Hematopoietic multipotent progenitor cell treated with erythropoietin and hydrocortisone succinate and interleukin-3 and kit ligand, for 8 days (in vitro differentiated cells): ENCODE measurements at regions not wholly inside any gene's neighbourhood (a gene's known extent, or its start where the extent isn't known, plus 50 kb on each side); places are given as distances from the start of the nearest gene placed in this dataset.

Source experiments
- DNase-seq: peaks from one replicate; pipeline ENCODE4 v3.0.0-alpha.2; 2015

- no peak for DNase-seq
Observed at GRCh38 chr6:165871571-165871970, 208.5 kb upstream of the PDE10A start.

DNA sequence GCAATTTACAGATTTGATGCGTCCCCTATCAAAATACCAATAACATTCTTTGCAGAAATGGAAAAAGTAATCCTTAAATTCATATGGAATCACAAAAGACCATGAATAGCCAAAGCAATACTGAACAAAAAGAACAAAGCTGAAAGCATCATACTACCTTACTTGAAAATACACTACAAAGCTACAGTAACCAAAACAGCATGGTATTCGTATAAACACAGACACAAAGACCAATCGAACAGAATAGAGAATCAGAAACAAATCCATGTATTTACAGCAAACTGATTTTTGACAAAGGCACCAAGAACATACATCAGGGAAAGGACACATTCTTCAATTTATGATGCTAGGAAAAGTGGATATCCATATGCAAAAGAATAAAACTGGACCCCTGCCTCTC lies 206.5 kb upstream of the PDE10A start:
- DNase-seq: no peak

GRCh38 chr6:165864925-165865324 lies 201.9 kb upstream of the PDE10A start:
- no peak for DNase-seq

- DNase-seq: no peak
Observed at GRCh38 chr6:165864218-165864617, 201.2 kb upstream of the PDE10A start.

DNA sequence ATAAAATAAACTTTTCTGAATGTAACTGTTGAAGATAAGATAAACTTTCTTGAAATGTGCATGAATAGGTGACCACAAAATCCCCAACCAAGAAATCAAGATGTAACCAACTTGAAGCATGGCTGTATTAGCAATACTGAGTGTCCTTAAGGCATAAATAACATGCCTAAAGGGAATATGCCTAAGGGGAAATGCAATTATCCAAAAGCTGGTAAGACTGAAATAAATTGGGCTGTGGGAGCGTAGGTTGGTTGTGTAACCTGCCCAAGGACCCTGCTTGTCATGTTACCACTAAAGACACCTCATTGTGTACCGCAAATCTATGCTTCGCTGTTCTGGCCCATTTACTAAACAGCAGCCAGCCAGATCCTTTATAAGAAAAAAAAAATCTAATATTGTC lies 200.8 kb upstream of the PDE10A start:
- DNase-seq: no peak

- no peak for DNase-seq
Observed at GRCh38 chr6:165862813-165863212, 199.8 kb upstream of the PDE10A start.

GRCh38 chr6:165861226-165861625 lies 198.2 kb upstream of the PDE10A start:
- DNase-seq: no peak

- no peak for DNase-seq
Observed at GRCh38 chr6:165858586-165858985, 195.5 kb upstream of the PDE10A start.

GRCh38 chr6:165855856-165856255 lies 192.8 kb upstream of the PDE10A start:
- no peak for DNase-seq

DNA sequence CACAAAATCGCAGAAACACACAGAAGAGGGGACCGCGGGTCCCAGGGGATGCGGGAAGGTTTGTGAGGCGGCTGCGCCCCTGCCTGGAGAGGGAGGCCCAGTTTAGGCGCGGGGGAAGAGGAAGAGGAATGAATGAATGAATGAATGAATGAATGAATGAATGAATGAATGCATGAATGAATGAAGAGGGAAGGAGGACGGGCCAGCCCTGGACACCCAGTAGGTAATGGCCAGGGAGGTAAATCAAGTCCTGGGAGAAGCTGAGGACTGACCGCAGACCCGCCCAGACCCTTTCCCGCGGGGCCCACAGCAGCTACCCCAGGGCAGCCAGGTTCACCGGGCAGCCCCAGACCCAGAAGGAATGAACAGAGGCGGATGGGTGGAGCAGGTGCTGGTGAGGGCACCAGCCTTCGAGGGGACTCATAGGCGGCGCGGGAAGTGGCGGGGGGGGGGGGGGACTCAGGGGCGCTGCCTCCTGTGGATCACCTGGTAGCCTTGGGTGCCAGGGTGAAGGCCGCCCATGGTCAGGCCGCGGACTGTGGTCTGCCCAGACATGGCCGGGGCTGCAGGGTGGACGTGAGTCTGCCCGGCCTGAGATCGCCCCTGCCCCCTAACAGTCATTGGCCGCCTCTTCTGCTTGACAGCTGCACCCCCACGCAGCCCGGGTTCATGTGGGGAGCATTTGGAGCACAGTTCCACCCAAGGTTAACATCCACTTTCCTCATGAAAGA lies 192.0 kb upstream of the PDE10A start:
- DNase-seq: no peak

DNA sequence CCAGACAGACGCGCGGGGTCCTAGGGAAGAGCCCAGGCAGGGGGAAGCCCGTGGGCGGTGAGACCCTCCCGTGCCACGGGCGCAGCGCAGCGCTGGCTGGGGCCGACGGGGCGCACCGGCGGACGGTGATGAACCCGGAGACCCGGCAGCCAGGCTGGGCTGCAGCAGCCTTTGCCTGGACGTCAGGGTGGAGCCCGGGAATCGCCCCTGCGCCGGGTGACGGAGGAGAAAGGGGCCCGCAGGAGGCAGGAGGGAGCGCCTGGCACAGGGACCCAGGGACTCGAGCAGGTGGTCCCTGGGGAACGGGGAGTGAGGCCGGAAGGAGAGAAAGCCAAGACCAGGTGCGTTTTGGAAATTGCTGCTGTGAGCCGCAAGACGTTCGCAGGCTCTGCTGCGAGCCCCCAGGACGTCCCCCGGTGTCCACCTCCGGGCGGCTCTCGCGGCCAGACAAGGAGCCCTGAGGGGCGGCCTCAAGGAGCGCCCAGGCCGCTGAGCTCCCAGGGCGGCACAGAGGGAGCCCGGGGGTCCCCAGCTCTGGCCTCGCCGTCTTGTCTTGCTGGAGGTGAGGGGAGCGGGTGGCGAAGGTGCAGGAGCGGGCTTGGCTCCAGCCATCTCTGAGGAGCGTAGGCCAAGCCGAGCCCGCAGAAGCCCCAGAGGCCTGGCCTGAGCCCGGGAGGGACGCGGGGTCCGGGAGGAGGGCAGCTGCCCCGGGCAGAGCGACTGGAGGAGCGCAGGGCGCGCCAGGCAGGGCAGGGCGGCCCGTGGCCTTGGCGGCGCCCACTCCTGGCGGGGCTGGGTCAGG lies 191.2 kb upstream of the PDE10A start:
- no peak for DNase-seq

DNA sequence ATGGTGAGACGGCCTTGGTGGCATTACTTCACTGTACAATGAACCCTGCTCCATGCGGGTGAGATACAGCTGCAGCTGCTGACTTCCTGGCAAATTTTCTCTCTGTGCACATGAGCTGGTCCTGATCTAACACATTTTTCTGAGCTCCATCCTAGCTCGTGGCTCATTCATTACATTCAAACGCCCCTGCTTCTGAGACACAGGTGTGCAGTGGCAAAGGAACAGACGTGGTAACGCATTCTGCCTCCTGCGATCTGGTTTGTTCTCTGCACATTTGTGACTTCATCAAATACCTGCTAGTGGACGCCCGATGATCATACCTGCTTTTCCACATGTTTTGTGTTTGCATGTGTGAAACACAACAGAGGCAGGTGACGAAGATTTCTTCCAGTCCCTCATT lies 189.6 kb upstream of the PDE10A start:
- DNase-seq: no peak

DNA sequence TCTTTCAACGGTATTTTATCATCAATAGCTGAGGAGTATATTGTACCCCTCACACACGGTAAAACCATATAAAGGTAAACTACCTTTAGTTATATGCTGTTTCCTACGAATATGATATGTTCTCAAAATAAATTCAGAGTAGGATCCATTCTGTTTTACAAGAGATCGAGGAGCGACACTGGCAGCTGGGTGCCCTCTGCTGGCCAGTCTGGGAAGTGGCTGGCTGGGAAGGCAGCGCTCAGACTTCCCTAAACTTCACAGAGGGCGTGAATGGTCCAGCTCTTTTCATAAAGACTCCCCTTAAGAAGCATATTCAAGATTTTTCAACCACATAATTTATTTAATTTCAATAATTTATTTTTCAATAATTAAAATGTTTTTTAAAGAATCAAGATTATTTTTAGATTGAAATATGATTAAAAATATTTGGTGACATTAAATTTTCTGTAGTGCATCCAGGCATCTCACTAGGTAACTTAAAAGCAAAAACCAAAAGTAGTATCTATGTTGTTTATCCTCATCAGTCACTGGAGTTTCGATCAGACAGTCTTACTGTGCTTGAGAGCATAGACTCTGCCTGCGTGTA lies 187.5 kb upstream of the PDE10A start:
- DNase-seq: peak; percentile 35

GRCh38 chr6:165849534-165850430 lies 186.7 kb upstream of the PDE10A start:
- DNase-seq: no peak

GRCh38 chr6:165848086-165848426 lies 185.0 kb upstream of the PDE10A start:
- DNase-seq: no peak

DNA sequence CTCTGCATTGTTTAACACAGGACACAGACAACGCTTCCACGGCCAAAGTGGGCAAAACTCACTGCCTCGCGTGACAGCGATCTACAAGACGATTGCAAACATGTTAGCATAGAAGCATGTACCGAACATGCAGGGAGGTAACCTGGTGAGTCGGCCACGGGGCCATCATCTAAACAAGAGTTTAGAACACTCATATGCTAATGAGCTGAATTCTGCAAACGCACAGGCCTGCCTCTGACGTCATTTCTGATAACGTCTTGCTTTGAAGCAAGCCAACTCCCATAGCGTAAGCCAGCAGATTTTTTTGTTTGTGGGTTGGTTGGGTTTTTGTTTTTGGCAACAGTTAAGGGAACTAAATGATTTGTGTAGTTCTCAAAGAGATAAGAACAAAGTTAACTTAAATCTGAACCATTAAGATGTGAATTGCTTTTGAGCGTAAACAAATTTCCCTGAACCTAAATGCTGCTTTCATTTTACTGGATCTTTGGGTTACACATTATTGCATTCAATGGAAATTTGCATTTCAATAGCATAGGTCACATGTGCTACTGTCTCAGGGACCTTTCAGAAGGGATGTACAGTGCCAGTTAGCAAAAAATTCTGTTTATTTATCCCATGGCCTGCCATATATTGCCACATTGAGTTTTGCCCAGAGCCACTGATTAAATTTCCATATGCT lies 184.5 kb upstream of the PDE10A start:
- no peak for DNase-seq

GRCh38 chr6:165846123-165846966 lies 183.3 kb upstream of the PDE10A start:
- no peak for DNase-seq

- DNase-seq: no peak
Observed at GRCh38 chr6:165845493-165845892, 182.5 kb upstream of the PDE10A start.

DNA sequence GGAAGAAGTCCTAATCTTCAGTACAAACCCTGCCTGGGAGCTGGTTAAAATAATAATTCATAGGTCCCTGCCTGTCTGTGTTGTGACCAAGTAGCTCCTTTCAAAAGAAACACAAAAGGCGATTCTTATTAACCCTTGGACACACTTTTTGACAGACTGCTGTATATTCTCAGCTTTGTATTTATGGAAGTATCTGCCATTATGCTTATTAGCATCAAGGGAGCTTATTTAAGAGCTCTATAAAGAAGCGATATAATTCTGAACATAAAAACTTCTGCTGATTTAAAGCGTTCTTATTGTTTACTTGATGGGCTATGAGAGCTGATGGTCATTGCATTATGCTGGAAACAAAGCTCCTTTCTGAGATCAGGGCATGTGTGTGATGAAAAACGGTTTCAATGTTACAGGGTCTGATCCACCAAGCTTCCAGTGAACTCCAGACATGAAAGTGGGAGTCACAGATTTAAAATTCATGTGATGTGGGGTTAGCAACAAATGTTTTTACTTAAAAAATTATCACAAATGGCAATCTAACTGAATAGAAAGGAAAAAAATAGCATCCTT lies 181.8 kb upstream of the PDE10A start:
- DNase-seq: no peak

DNA sequence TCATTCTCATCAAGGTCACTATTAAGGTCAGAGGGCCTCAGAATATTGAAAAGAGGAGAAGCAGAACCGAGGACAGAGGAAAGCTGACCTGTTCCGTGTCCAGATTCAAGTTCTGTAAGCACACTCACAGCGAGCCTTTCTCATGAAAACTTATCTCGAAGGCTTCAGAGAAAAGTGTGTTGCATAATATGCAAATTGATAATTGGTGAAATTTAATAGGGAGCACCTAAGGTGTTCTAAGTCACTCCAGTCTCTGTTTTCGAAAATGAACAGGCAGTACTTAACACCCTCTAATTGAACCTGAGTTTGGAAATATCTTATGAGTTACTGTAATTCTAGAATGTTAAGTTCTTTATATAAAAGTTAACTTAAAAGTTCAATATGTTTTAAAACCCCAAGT lies 181.2 kb upstream of the PDE10A start:
- no peak for DNase-seq

- no peak for DNase-seq
Observed at GRCh38 chr6:165843568-165844113, 180.6 kb upstream of the PDE10A start.
